SK-N-SH treated with all-trans-retinoic acid at 6 μM for 48 hours (cell line): ENCODE measurements at regions not wholly inside any gene's neighbourhood (a gene's known extent, or its start where the extent isn't known, plus 50 kb on each side); places are given as distances from the start of the nearest gene placed in this dataset.

Experiments
- ATAC-seq: fragments of 200-7000 bp; cut with Tn5 transposase; 3 replicates; pipeline ENCODE4 v1.9.1; 2020; ENCODE audit warnings: mild to moderate bottlenecking, moderate library complexity
- ARNTL ChIP-seq: fragments of 450-650 bp; formaldehyde crosslinking; IDR thresholded peaks from 2 replicates; pipeline ENCODE4 v1.5.0; 2020; ENCODE audit warnings: low read depth, mild to moderate bottlenecking, moderate library complexity, borderline replicate concordance
- BACH2 ChIP-seq: fragments of 250-450 bp; sonication (Bioruptor Pico); IDR thresholded peaks from 2 replicates; pipeline ENCODE4 v1.9.0; 2021; ENCODE audit warnings: mild to moderate bottlenecking, borderline replicate concordance
- CSDC2 ChIP-seq: fragments of 250-450 bp; sonication (Bioruptor Pico); IDR thresholded peaks from 2 replicates; pipeline ENCODE4 v1.5.0; 2020; ENCODE audit warnings: mild to moderate bottlenecking, moderate library complexity
- ESRRG ChIP-seq: fragments of 250-450 bp; sonication (Bioruptor Pico); IDR thresholded peaks from 2 replicates; pipeline ENCODE4 v1.6.1; 2021; ENCODE audit warnings: mild to moderate bottlenecking
- GLIS3 ChIP-seq: fragments of 250-450 bp; sonication (Bioruptor Pico); IDR thresholded peaks from 2 replicates; pipeline ENCODE4 v1.5.0; 2020; ENCODE audit warnings: mild to moderate bottlenecking, moderate library complexity
- ISL1 ChIP-seq: fragments of 250-450 bp; sonication (Bioruptor Pico); IDR thresholded peaks from 2 replicates; pipeline ENCODE4 v2.1.2; 2022; ENCODE audit warnings: mild to moderate bottlenecking, moderate library complexity
- OSR1 ChIP-seq: fragments of 250-450 bp; sonication (Bioruptor Pico); IDR thresholded peaks from 2 replicates; pipeline ENCODE4 v1.8.0; 2022; ENCODE audit warnings: moderate library complexity, mild to moderate bottlenecking, inconsistent platforms
- PPARA ChIP-seq: fragments of 250-450 bp; sonication (Bioruptor Pico); IDR thresholded peaks from 2 replicates; pipeline ENCODE4 v1.5.0; 2020; ENCODE audit warnings: mild to moderate bottlenecking, borderline replicate concordance
- RARB ChIP-seq: fragments of 250-450 bp; sonication (Bioruptor Pico); IDR thresholded peaks from 2 replicates; pipeline ENCODE4 v1.8.0; 2021; ENCODE audit warnings: mild to moderate bottlenecking, moderate library complexity
- TCF4 ChIP-seq: fragments of 250-450 bp; sonication (Bioruptor Pico); IDR thresholded peaks from 2 replicates; pipeline ENCODE4 v1.8.0; 2021; ENCODE audit warnings: mild to moderate bottlenecking, moderate library complexity, borderline replicate concordance
- TOX ChIP-seq: fragments of 250-450 bp; sonication (Bioruptor Pico); IDR thresholded peaks from 2 replicates; pipeline ENCODE4 v1.8.0; 2021; ENCODE audit warnings: mild to moderate bottlenecking, moderate library complexity, borderline replicate concordance
- ZC3H10 ChIP-seq: fragments of 250-450 bp; sonication (Bioruptor Pico); IDR thresholded peaks from 2 replicates; pipeline ENCODE4 v1.5.1; 2021; ENCODE audit warnings: mild to moderate bottlenecking, moderate library complexity
- ZFP3 ChIP-seq: fragments of 250-450 bp; sonication (Bioruptor Pico); IDR thresholded peaks from 2 replicates; pipeline ENCODE4 v1.5.0; 2020; ENCODE audit warnings: mild to moderate bottlenecking, moderate library complexity
- ZFP30 ChIP-seq: fragments of 450-650 bp; formaldehyde crosslinking; IDR thresholded peaks from 2 replicates; pipeline ENCODE4 v1.5.0; 2022; ENCODE audit warnings: mild to moderate bottlenecking, moderate library complexity
- ZNF565 ChIP-seq: fragments of 450-650 bp; formaldehyde crosslinking; conservative IDR thresholded peaks from 2 replicates; pipeline ENCODE4 v1.5.0; 2020; ENCODE audit warnings: low read depth, mild to moderate bottlenecking, moderate library complexity
- ZNF70 ChIP-seq: fragments of 450-650 bp; formaldehyde crosslinking; IDR thresholded peaks from 2 replicates; pipeline ENCODE4 v1.5.0; 2020; ENCODE audit warnings: mild to moderate bottlenecking, moderate library complexity
- ZNF8 ChIP-seq: fragments of 450-650 bp; formaldehyde crosslinking; IDR thresholded peaks from 2 replicates; pipeline ENCODE4 v1.5.0; 2020; ENCODE audit warnings: mild to moderate bottlenecking, moderate library complexity
- TF ChIP-seq, protein P1 (sequence below): fragments of 250-450 bp; sonication (Bioruptor Pico); IDR thresholded peaks from 2 replicates; pipeline ENCODE4 v1.5.1; 2020; ENCODE audit warnings: low read depth, mild to moderate bottlenecking, moderate library complexity
- TF ChIP-seq, protein P2 (sequence below): fragments of 250-450 bp; sonication (Bioruptor Pico); IDR thresholded peaks from 2 replicates; pipeline ENCODE4 v1.8.0; 2021; ENCODE audit warnings: low read depth, mild to moderate bottlenecking, moderate library complexity, borderline replicate concordance
- TF ChIP-seq, protein P3 (sequence below): fragments of 250-450 bp; sonication (Bioruptor Pico); IDR thresholded peaks from 2 replicates; pipeline ENCODE4 v1.8.0; 2020; ENCODE audit warnings: mild to moderate bottlenecking, moderate library complexity, borderline replicate concordance
- TF ChIP-seq, protein P4 (sequence below): fragments of 250-450 bp; sonication (Bioruptor Pico); IDR thresholded peaks from 2 replicates; pipeline ENCODE4 v1.5.0; 2020; ENCODE audit warnings: mild to moderate bottlenecking, moderate library complexity
- TF ChIP-seq, protein P5 (sequence below): fragments of 250-450 bp; sonication (Bioruptor Pico); IDR thresholded peaks from 2 replicates; pipeline ENCODE4 v1.5.1; 2021; ENCODE audit warnings: mild to moderate bottlenecking, moderate library complexity

DNA sequence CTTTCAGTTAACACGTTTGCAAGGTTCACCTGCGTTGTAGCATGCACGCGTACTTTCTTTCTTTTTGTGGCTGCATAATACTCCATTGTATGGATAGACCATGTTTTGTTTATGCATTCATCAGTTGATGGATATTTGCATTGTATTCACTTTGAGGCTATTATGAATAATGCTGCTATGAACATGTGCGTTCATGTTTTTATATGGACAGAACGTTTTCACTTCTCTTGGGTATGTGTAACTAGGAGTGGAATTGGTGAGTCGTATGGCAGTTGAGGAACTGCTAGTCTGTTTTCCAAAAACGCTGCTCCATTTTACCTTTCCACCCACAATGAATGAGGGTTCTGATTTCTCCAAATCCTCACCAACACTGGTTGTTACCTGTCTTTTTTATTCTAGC is 244.3 kb downstream of the GLI2 start:
- no peak for TF ChIP-seq ZNF565 (CRISPR knock-in tag)
- TF ChIP-seq ZFP3 (CRISPR knock-in tag), result no peak
- TF ChIP-seq OSR1 (CRISPR knock-in tag), result no peak
- no peak for TF ChIP-seq ARNTL (CRISPR knock-in tag)
- TF ChIP-seq, protein P1, sequence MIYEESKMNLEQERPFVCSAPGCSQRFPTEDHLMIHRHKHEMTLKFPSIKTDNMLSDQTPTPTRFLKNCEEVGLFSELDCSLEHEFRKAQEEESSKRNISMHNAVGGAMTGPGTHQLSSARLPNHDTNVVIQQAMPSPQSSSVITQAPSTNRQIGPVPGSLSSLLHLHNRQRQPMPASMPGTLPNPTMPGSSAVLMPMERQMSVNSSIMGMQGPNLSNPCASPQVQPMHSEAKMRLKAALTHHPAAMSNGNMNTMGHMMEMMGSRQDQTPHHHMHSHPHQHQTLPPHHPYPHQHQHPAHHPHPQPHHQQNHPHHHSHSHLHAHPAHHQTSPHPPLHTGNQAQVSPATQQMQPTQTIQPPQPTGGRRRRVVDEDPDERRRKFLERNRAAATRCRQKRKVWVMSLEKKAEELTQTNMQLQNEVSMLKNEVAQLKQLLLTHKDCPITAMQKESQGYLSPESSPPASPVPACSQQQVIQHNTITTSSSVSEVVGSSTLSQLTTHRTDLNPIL, result no peak
- TF ChIP-seq, protein P2, sequence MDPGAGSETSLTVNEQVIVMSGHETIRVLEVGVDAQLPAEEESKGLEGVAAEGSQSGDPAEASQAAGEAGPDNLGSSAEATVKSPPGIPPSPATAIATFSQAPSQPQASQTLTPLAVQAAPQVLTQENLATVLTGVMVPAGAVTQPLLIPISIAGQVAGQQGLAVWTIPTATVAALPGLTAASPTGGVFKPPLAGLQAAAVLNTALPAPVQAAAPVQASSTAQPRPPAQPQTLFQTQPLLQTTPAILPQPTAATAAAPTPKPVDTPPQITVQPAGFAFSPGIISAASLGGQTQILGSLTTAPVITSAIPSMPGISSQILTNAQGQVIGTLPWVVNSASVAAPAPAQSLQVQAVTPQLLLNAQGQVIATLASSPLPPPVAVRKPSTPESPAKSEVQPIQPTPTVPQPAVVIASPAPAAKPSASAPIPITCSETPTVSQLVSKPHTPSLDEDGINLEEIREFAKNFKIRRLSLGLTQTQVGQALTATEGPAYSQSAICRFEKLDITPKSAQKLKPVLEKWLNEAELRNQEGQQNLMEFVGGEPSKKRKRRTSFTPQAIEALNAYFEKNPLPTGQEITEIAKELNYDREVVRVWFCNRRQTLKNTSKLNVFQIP, result no peak
- no peak for TF ChIP-seq BACH2
- no peak for ATAC-seq

DNA sequence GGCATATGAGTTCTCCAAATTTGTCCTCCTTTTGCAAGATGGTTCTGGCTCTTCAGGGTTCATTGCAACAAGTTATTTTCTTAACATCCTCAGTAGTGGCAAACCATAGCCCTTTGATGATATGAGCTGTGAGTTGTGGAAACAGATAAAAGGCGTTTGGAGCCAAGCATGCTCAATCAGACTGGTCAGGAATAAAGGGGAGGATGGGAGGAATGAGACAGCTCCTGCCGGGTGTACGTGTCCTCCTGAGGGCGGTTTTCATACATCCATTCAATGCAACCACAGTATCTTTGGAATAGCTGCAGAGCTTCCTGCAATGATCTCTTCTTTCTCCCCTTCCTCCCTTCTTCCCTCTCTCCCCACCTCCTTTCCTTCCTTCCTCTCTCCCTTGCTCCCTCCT is 245.8 kb downstream of the GLI2 start:
- no peak for ATAC-seq
- TF ChIP-seq BACH2 (no peak), CSDC2 (CRISPR knock-in tag) (no peak), ZNF565 (CRISPR knock-in tag) (no peak), TCF4 (no peak), ZNF8 (CRISPR knock-in tag) (no peak), ZFP30 (no peak), ZNF70 (no peak), TOX (CRISPR knock-in tag) (no peak), GLIS3 (CRISPR knock-in tag) (no peak), ZC3H10 (CRISPR knock-in tag) (no peak), RARB (CRISPR knock-in tag) (no peak), PPARA (CRISPR knock-in tag) (no peak), ISL1 (CRISPR knock-in tag) (no peak)
- TF ChIP-seq, protein P2, result no peak
- TF ChIP-seq, protein P3, sequence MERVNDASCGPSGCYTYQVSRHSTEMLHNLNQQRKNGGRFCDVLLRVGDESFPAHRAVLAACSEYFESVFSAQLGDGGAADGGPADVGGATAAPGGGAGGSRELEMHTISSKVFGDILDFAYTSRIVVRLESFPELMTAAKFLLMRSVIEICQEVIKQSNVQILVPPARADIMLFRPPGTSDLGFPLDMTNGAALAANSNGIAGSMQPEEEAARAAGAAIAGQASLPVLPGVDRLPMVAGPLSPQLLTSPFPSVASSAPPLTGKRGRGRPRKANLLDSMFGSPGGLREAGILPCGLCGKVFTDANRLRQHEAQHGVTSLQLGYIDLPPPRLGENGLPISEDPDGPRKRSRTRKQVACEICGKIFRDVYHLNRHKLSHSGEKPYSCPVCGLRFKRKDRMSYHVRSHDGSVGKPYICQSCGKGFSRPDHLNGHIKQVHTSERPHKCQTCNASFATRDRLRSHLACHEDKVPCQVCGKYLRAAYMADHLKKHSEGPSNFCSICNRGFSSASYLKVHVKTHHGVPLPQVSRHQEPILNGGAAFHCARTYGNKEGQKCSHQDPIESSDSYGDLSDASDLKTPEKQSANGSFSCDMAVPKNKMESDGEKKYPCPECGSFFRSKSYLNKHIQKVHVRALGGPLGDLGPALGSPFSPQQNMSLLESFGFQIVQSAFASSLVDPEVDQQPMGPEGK (CRISPR knock-in tag), result no peak
- TF ChIP-seq, protein P4, sequence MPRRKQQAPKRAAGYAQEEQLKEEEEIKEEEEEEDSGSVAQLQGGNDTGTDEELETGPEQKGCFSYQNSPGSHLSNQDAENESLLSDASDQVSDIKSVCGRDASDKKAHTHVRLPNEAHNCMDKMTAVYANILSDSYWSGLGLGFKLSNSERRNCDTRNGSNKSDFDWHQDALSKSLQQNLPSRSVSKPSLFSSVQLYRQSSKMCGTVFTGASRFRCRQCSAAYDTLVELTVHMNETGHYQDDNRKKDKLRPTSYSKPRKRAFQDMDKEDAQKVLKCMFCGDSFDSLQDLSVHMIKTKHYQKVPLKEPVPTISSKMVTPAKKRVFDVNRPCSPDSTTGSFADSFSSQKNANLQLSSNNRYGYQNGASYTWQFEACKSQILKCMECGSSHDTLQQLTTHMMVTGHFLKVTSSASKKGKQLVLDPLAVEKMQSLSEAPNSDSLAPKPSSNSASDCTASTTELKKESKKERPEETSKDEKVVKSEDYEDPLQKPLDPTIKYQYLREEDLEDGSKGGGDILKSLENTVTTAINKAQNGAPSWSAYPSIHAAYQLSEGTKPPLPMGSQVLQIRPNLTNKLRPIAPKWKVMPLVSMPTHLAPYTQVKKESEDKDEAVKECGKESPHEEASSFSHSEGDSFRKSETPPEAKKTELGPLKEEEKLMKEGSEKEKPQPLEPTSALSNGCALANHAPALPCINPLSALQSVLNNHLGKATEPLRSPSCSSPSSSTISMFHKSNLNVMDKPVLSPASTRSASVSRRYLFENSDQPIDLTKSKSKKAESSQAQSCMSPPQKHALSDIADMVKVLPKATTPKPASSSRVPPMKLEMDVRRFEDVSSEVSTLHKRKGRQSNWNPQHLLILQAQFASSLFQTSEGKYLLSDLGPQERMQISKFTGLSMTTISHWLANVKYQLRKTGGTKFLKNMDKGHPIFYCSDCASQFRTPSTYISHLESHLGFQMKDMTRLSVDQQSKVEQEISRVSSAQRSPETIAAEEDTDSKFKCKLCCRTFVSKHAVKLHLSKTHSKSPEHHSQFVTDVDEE (CRISPR knock-in tag), result no peak

DNA sequence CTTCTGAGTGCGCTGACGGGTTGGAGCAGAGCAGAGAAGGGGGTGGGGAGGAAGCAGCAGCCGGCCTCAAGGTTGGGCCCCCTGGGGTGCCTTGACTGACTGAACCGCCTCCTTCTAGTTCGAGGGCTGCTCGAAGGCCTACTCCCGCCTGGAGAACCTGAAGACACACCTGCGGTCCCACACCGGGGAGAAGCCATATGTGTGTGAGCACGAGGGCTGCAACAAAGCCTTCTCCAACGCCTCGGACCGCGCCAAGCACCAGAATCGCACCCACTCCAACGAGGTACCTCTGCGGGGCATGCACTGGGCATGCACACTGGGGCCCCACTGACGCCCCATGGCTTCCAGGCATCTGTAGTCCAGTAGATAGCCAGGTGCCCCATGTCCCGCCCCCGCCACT is 246.9 kb downstream of the GLI2 start:
- no peak for ATAC-seq
- TF ChIP-seq GLIS3 (CRISPR knock-in tag) (no peak), ZFP30 (no peak), ZC3H10 (CRISPR knock-in tag) (no peak), ZNF70 (no peak), PPARA (CRISPR knock-in tag) (no peak), OSR1 (CRISPR knock-in tag) (no peak), ARNTL (CRISPR knock-in tag) (no peak), ZNF565 (CRISPR knock-in tag) (no peak), ESRRG (no peak), ZNF8 (CRISPR knock-in tag) (no peak)
- TF ChIP-seq, protein P5, sequence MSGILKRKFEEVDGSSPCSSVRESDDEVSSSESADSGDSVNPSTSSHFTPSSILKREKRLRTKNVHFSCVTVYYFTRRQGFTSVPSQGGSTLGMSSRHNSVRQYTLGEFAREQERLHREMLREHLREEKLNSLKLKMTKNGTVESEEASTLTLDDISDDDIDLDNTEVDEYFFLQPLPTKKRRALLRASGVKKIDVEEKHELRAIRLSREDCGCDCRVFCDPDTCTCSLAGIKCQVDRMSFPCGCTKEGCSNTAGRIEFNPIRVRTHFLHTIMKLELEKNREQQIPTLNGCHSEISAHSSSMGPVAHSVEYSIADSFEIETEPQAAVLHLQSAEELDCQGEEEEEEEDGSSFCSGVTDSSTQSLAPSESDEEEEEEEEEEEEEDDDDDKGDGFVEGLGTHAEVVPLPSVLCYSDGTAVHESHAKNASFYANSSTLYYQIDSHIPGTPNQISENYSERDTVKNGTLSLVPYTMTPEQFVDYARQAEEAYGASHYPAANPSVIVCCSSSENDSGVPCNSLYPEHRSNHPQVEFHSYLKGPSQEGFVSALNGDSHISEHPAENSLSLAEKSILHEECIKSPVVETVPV (CRISPR knock-in tag), result no peak
- TF ChIP-seq, protein P4 (CRISPR knock-in tag), result no peak
- TF ChIP-seq, protein P3 (CRISPR knock-in tag), result no peak
